ENCODE measurements at regions not wholly inside any gene's neighbourhood (a gene's known extent, or its start where the extent isn't known, plus 50 kb on each side); places are given as distances from the start of the nearest gene placed in this dataset.

DNA sequence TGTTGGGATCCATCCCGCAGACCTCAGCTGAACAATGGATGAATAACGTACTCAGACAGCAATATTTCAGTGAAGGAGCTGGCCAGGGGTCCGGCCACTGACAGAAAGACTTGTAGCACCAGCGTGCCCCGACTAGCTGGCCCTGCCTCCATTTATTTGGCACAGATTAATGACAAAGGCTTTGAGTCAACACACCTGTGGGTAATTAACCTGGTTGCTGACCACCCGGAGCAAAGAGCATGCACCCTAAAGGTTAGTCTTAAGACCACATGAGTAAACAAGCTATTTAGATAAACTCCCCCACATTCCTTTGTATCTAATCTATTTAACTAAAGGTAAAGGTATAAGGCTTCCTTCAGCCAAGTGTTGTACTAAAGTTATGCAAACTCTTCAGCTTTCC lies 868.6 kb downstream of the LRFN5 start:
- DNase-seq = no peak
- Histone ChIP-seq H3K36me3 (ENCODE audit: control insufficient read depth, insufficient read depth, low read length) (no peaks in the 10 kb centered on the region), H3K27me3 (replicated peaks; ENCODE audit: control insufficient read depth, insufficient read depth, low read length) (no peaks in the 10 kb centered on the region), H3K4me3 (ENCODE audit: low read depth, low read length) (no peak overlapping the region), H3K4me1 (no peaks in the 10 kb centered on the region), H3K9me3 (no peaks in the 10 kb centered on the region)
- TF ChIP-seq, protein P1, sequence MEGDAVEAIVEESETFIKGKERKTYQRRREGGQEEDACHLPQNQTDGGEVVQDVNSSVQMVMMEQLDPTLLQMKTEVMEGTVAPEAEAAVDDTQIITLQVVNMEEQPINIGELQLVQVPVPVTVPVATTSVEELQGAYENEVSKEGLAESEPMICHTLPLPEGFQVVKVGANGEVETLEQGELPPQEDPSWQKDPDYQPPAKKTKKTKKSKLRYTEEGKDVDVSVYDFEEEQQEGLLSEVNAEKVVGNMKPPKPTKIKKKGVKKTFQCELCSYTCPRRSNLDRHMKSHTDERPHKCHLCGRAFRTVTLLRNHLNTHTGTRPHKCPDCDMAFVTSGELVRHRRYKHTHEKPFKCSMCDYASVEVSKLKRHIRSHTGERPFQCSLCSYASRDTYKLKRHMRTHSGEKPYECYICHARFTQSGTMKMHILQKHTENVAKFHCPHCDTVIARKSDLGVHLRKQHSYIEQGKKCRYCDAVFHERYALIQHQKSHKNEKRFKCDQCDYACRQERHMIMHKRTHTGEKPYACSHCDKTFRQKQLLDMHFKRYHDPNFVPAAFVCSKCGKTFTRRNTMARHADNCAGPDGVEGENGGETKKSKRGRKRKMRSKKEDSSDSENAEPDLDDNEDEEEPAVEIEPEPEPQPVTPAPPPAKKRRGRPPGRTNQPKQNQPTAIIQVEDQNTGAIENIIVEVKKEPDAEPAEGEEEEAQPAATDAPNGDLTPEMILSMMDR (IDR thresholded peaks at IDR 0.05; ENCODE audit: insufficient read depth in 1 of 2, low read depth in 1 of 2, low read length in 1 of 2, severe bottlenecking in 1 of 2, unreplicated experiment in 1 of 2) = no peak
- no peaks in the 10 kb centered on the region for H3K4me1 Mint-ChIP-seq (ENCODE audit: low read depth, unreplicated experiment)
- intact Hi-C loops (cut with micrococcal nuclease; ENCODE audit: unreplicated experiment) = no loop called here
- peaks cover 4% of the 10 kb centered on the region for H3K27me3 Mint-ChIP-seq (ENCODE audit: insufficient read depth, unreplicated experiment)
- no peaks in the 10 kb centered on the region for H3K9me3 Mint-ChIP-seq (ENCODE audit: unreplicated experiment)
- ChIA-PET CTCF (no interaction called here), POLR2A (no interaction called here)
- H3K4me3 Mint-ChIP-seq (ENCODE audit: unreplicated experiment) = no peak overlapping the region
- no peak overlapping the region for H3K27ac Mint-ChIP-seq (ENCODE audit: unreplicated experiment)
- BruUV-seq (replicated peaks) = no TSS peak
- no peaks in the 10 kb centered on the region for H3K36me3 Mint-ChIP-seq (ENCODE audit: insufficient read depth, unreplicated experiment)

DNA sequence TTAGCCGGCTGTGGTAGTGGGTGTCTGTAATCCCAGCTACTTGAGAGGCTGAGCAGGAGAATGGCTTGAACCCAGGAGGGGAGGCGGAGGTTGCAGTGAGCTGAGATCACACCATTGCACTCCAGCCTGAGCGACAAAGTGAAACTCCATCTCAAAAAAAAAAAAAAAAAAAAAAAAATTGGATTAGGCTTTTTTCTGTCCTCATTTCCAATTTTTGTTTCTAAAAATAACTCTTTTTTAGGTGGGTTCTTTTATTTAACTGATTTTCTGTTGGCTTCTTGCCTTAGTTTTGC lies 863.7 kb downstream of the LRFN5 start:
- H3K9me3 ChIP-seq = no peaks in the 10 kb centered on the region
- no peaks in the 10 kb centered on the region for H3K9me3 Mint-ChIP-seq (ENCODE audit: unreplicated experiment)
- H3K27me3 ChIP-seq (replicated peaks; ENCODE audit: control insufficient read depth, insufficient read depth, low read length) = no peaks in the 10 kb centered on the region
- no peak overlapping the region for H3K27ac Mint-ChIP-seq (ENCODE audit: unreplicated experiment)
- no peak for DNase-seq
- H3K4me1 ChIP-seq = no peaks in the 10 kb centered on the region
- ChIA-PET POLR2A (no interaction called here), CTCF (no interaction called here)
- intact Hi-C loops (cut with micrococcal nuclease; ENCODE audit: unreplicated experiment) = no loop called here
- H3K36me3 ChIP-seq (ENCODE audit: control insufficient read depth, insufficient read depth, low read length) = no peaks in the 10 kb centered on the region
- no TSS peak for BruUV-seq (replicated peaks)
- TF ChIP-seq, protein P1 (IDR thresholded peaks at IDR 0.05; ENCODE audit: insufficient read depth in 1 of 2, low read depth in 1 of 2, low read length in 1 of 2, severe bottlenecking in 1 of 2, unreplicated experiment in 1 of 2) = no peak
- H3K36me3 Mint-ChIP-seq (ENCODE audit: insufficient read depth, unreplicated experiment) = no peaks in the 10 kb centered on the region
- H3K4me3 ChIP-seq (ENCODE audit: low read depth, low read length) = no peak overlapping the region
- peaks cover 4% of the 10 kb centered on the region for H3K27me3 Mint-ChIP-seq (ENCODE audit: insufficient read depth, unreplicated experiment)
- H3K4me1 Mint-ChIP-seq (ENCODE audit: low read depth, unreplicated experiment) = no peaks in the 10 kb centered on the region
- H3K4me3 Mint-ChIP-seq (ENCODE audit: unreplicated experiment) = no peak overlapping the region

- Mint-ChIP-seq H3K4me1 (ENCODE audit: low read depth, unreplicated experiment) (no peaks in the 10 kb centered on the region), H3K27ac (ENCODE audit: unreplicated experiment) (no peak overlapping the region), H3K9me3 (ENCODE audit: unreplicated experiment) (no peaks in the 10 kb centered on the region), H3K27me3 (ENCODE audit: insufficient read depth, unreplicated experiment) (peaks cover 4% of the 10 kb centered on the region), H3K36me3 (ENCODE audit: insufficient read depth, unreplicated experiment) (no peaks in the 10 kb centered on the region), H3K4me3 (ENCODE audit: unreplicated experiment) (no peak overlapping the region)
- intact Hi-C loops (cut with micrococcal nuclease; ENCODE audit: unreplicated experiment) = no loop called here
- POLR2A ChIA-PET = no interaction called here
- Histone ChIP-seq H3K4me3 (ENCODE audit: low read depth, low read length) (no peak overlapping the region), H3K4me1 (no peaks in the 10 kb centered on the region), H3K36me3 (ENCODE audit: control insufficient read depth, insufficient read depth, low read length) (no peaks in the 10 kb centered on the region), H3K9me3 (no peaks in the 10 kb centered on the region), H3K27me3 (replicated peaks; ENCODE audit: control insufficient read depth, insufficient read depth, low read length) (no peaks in the 10 kb centered on the region)
- TF ChIP-seq, protein P1 (IDR thresholded peaks at IDR 0.05; ENCODE audit: insufficient read depth in 1 of 2, low read depth in 1 of 2, low read length in 1 of 2, severe bottlenecking in 1 of 2, unreplicated experiment in 1 of 2) = no peak
- no TSS peak for BruUV-seq (replicated peaks)
- DNase-seq = no peak
- CTCF ChIA-PET = no interaction called here
These were observed 863.2 kb downstream of the LRFN5 start for GRCh38 chr14:42469637-42470426.

All from Caco-2 (cell line).